HEK293 (cell line): ENCODE measurements at regions not wholly inside any gene's neighbourhood (a gene's known extent, or its start where the extent isn't known, plus 50 kb on each side); places are given as distances from the start of the nearest gene placed in this dataset.
"Not testable (repeated sequence)": the region's sequence is repeated elsewhere in the genome, so short reads cannot be mapped to it uniquely, and the experiment has no call there.

Experiments
- CTCF ChIA-PET: fragments of 350-600 bp; formaldehyde crosslinking; extraction: SDS; loops from one replicate; lab custom pipeline; 2021; ENCODE audit warnings: antibody characterized with exemption; lab: Yijun Ruan, JAX
- POLR2A ChIA-PET: fragments of 300-600 bp; formaldehyde crosslinking; extraction: SDS; loops from one replicate; lab custom pipeline; 2020; ENCODE audit warnings: antibody characterized with exemption, inconsistent platforms; lab: Yijun Ruan, JAX
- H3K27ac ChIP-seq: fragments of 200-500 bp; sonication (Bioruptor generic); 2 replicates; pipeline ENCODE4 v1.5.1; 2014; ENCODE audit warnings: low read depth, low read length, control low read depth, inconsistent platforms; ENCODE audit errors: extremely low read depth
- H3K36me3 ChIP-seq, 2 experiments: fragments of 200-500 bp in 1 of 2; sonication (Bioruptor generic) in 1 of 2; 1 replicate in 1 of 2; 2 replicates in 1 of 2; pipeline ENCODE4 v1.5.1; 2014 to 2017; ENCODE audit warnings: inconsistent platforms in 2 of 2, low read length in 2 of 2; ENCODE audit not compliant: control insufficient read depth in 2 of 2, insufficient read depth in 1 of 2
- H3K4me1 ChIP-seq: fragments of 200-500 bp; sonication (Bioruptor generic); 2 replicates; pipeline ENCODE4 v1.5.1; 2014; ENCODE audit warnings: mild to moderate bottlenecking, low read length, inconsistent platforms; ENCODE audit not compliant: control insufficient read depth, insufficient read depth
- H3K4me3 ChIP-seq: 2 replicates; pipeline ENCODE4 v1.5.1; 2011; ENCODE audit warnings: low read depth, mild to moderate bottlenecking, control low read depth, low read length, moderate library complexity
- H3K9me3 ChIP-seq: fragments of 200-500 bp; sonication (Bioruptor generic); 2 replicates; pipeline ENCODE4 v1.5.1; 2014; ENCODE audit warnings: low read depth, low read length, inconsistent platforms; ENCODE audit not compliant: control insufficient read depth, insufficient read depth
- EGR2 ChIP-seq: fragments of 450-650 bp; formaldehyde crosslinking; IDR thresholded peaks from 2 replicates; pipeline ENCODE4 v1.5.1; 2016; ENCODE audit warnings: low read depth, missing biosample characterization, missing genetic modification characterization
- KLF10 ChIP-seq: fragments of 450-650 bp; IDR thresholded peaks from 2 replicates; pipeline ENCODE4 v1.5.1; 2018; ENCODE audit warnings: missing biosample characterization, mild to moderate bottlenecking, missing genetic modification characterization
- OVOL3 ChIP-seq: fragments of 450-650 bp; formaldehyde crosslinking; IDR thresholded peaks from 2 replicates; pipeline ENCODE4 v1.5.1; 2016; ENCODE audit warnings: missing biosample characterization, missing genetic modification characterization
- SP3 ChIP-seq: fragments of 450-650 bp; formaldehyde crosslinking; IDR thresholded peaks from 2 replicates; pipeline ENCODE4 v1.5.1; 2016; ENCODE audit warnings: missing biosample characterization, missing genetic modification characterization
- ZEB2 ChIP-seq: fragments of 450-650 bp; formaldehyde crosslinking; IDR thresholded peaks from 2 replicates; pipeline ENCODE4 v1.5.1; 2016; ENCODE audit warnings: missing biosample characterization, missing genetic modification characterization
- ZNF175 ChIP-seq: fragments of 450-650 bp; formaldehyde crosslinking; IDR thresholded peaks from 2 replicates; pipeline ENCODE4 v1.5.1; 2016; ENCODE audit warnings: missing biosample characterization, missing genetic modification characterization
- ZNF202 ChIP-seq: fragments of 450-650 bp; formaldehyde crosslinking; IDR thresholded peaks from 2 replicates; pipeline ENCODE4 v1.5.1; 2016; ENCODE audit warnings: missing biosample characterization, missing genetic modification characterization, borderline replicate concordance
- ZNF214 ChIP-seq: fragments of 450-650 bp; formaldehyde crosslinking; IDR thresholded peaks from 2 replicates; pipeline ENCODE4 v1.5.1; 2017; ENCODE audit warnings: missing biosample characterization, mild to moderate bottlenecking, missing genetic modification characterization, borderline replicate concordance
- ZNF24 ChIP-seq: fragments of 450-650 bp; formaldehyde crosslinking; IDR thresholded peaks from 2 replicates; pipeline ENCODE4 v1.5.1; 2016; ENCODE audit warnings: missing biosample characterization, missing genetic modification characterization
- ZNF292 ChIP-seq: fragments of 450-650 bp; formaldehyde crosslinking; IDR thresholded peaks from 2 replicates; pipeline ENCODE4 v1.5.1; 2016; ENCODE audit warnings: low read depth, missing biosample characterization, missing genetic modification characterization, borderline replicate concordance
- ZNF48 ChIP-seq: fragments of 450-650 bp; formaldehyde crosslinking; IDR thresholded peaks from 2 replicates; pipeline ENCODE4 v1.5.1; 2016; ENCODE audit warnings: missing biosample characterization, missing genetic modification characterization
- ZNF510 ChIP-seq: fragments of 450-650 bp; formaldehyde crosslinking; IDR thresholded peaks from 2 replicates; pipeline ENCODE4 v1.5.1; 2018; ENCODE audit warnings: mild to moderate bottlenecking, missing genetic modification characterization, missing biosample characterization; ENCODE audit not compliant: insufficient replicate concordance
- ZNF529 ChIP-seq: fragments of 450-650 bp; formaldehyde crosslinking; IDR thresholded peaks from 2 replicates; pipeline ENCODE4 v1.5.1; 2017; ENCODE audit warnings: missing genetic modification characterization, missing biosample characterization; ENCODE audit not compliant: insufficient replicate concordance
- ZNF626 ChIP-seq: fragments of 450-650 bp; sonication (Bioruptor Pico); formaldehyde crosslinking; IDR thresholded peaks from 2 replicates; pipeline ENCODE4 v1.5.1; 2018; ENCODE audit warnings: missing biosample characterization, missing genetic modification characterization, inconsistent platforms
- ZNF843 ChIP-seq: fragments of 450-650 bp; formaldehyde crosslinking; IDR thresholded peaks from 2 replicates; pipeline ENCODE4 v1.5.1; 2016; ENCODE audit warnings: missing biosample characterization, missing genetic modification characterization
- TF ChIP-seq, protein P1 (sequence below): fragments of 450-650 bp; formaldehyde crosslinking; IDR thresholded peaks from 2 replicates; pipeline ENCODE4 v1.5.1; 2017; ENCODE audit warnings: missing biosample characterization, mild to moderate bottlenecking, missing genetic modification characterization, moderate library complexity
- TF ChIP-seq, protein P2 (sequence below): fragments of 450-650 bp; formaldehyde crosslinking; IDR thresholded peaks from 2 replicates; pipeline ENCODE4 v1.5.1; 2016; ENCODE audit warnings: missing biosample characterization, missing genetic modification characterization
- TF ChIP-seq, protein P3 (sequence below): fragments of 450-650 bp; formaldehyde crosslinking; IDR thresholded peaks from 2 replicates; pipeline ENCODE4 v1.5.1; 2016; ENCODE audit warnings: missing biosample characterization, missing genetic modification characterization

DNA sequence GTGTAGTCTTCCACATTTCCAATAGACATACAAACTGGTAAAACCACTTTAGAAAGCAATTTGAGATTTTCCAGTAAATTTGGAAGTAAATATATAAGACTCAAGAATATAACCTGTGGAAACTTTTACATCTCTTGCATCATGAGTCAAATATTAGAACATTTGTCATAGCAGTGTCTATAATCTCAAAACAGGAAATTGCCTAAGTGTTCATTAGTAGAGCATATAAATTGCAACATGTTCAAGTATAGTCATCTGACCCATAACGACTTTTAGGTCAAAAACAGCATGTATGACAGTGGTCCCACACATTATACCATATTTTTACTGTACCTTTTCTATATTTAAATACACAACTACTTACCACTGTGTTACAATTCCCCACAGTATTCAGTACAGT lies 555.9 kb upstream of the VRK2 start (continued):
- TF ChIP-seq ZNF24 (tag by site-specific recombination), result no peak
- no peak for TF ChIP-seq ZNF510

DNA sequence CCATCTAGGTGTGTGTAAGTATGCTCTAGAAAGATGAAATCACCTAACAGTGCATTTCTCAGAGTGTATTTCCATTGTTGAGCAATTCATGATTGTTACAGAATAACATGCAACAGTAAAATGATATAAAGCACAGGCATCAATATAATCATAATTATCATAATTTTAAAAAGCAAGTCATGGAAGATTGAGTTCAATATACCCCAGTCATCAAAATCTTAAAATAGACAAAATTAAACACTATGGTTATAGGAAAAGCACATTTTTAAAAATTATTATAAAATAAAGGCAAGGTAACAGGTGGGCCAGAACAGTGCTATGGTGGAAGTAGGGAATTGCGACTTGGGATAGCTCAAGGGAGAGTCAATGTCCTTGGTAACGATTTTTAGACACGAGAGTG lies 555.4 kb upstream of the VRK2 start:
- Histone ChIP-seq H3K9me3 (no peaks in the 10 kb centered on the region), H3K27ac (no peak overlapping the region), H3K4me3 (no peak overlapping the region)
- CTCF ChIA-PET, result no interaction called here
- POLR2A ChIA-PET, result no interaction called here
- no peak for TF ChIP-seq ZNF529
- TF ChIP-seq ZNF214 (tag by site-specific recombination), result no peak
- no peak for TF ChIP-seq SP3 (tag by site-specific recombination)
- no peak for TF ChIP-seq EGR2
- TF ChIP-seq OVOL3, result no peak
- TF ChIP-seq ZNF843, result no peak
- TF ChIP-seq, protein P1, sequence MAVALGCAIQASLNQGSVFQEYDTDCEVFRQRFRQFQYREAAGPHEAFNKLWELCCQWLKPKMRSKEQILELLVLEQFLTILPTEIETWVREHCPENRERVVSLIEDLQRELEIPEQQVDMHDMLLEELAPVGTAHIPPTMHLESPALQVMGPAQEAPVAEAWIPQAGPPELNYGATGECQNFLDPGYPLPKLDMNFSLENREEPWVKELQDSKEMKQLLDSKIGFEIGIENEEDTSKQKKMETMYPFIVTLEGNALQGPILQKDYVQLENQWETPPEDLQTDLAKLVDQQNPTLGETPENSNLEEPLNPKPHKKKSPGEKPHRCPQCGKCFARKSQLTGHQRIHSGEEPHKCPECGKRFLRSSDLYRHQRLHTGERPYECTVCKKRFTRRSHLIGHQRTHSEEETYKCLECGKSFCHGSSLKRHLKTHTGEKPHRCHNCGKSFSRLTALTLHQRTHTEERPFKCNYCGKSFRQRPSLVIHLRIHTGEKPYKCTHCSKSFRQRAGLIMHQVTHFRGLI (tag by site-specific recombination), result no peak
- TF ChIP-seq ZNF175 (tag by site-specific recombination), result no peak
- TF ChIP-seq ZNF292 (tag by site-specific recombination), result no peak
- TF ChIP-seq, all 188 proteins: peak for 0
- no peaks in the 10 kb centered on the region for H3K36me3 ChIP-seq
- H3K4me1 ChIP-seq, result no peaks in the 10 kb centered on the region

DNA sequence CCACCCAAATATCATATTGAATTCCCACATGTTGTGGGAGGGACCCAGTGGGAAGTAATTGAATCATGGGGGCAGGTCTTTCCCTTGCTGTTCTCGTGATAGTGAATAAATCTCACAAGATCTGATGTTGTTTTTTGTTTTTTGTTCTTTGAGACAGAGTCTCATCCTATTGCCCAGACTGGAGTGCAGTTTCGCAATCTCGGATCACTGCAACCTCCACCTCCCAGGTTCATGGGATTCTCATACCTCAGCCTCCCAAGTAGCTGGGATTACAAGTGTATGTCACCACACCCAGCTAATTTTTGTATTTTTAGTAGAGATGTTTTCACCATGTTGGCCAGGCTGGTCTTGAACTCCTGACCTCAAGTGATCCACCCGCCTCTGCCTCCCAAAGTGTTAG lies 552.6 kb upstream of the VRK2 start:
- H3K4me1 ChIP-seq, H3K27ac ChIP-seq, H3K4me3 ChIP-seq, H3K9me3 ChIP-seq, H3K36me3 ChIP-seq, POLR2A ChIA-PET: not testable (repeated sequence)
- CTCF ChIA-PET, result interaction anchor here (0.9 kb wide), 1 partner anchor 93 kb away, joined by 3 read pairs; no protein-coding TSS in a partner anchor

DNA sequence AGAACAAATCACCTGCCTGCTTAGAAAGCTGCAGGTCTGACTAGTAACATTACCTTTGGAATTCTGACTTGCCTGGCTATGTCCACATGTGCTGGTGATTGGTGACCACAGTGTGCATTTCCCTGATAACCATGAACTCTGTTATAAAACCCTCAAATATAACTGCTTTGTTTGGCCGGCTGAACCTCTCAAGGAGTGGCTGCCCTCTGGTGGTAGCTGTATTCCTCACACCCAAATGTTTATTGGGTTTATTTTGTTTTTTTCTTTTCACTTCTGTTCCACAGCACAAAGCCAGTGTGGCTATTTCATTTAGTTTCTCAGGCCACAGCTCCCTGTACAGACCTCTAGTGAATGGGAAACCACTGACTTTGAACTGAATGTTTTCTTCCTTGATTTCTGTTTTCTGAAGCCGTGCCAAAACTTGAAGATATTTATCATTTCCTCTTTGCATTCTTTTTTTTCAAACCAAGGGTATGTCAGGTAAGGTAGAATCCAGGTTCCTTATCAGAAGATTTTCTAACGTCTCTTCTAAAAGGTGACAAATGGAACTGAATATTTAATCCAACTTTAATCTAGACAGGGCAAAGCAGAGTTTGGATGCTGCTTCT lies 549.0 kb upstream of the VRK2 start:
- no peaks in the 10 kb centered on the region for H3K36me3 ChIP-seq
- no peak overlapping the region for H3K4me3 ChIP-seq
- CTCF ChIA-PET, result interaction anchor here (0.5 to 3.7 kb wide), 22 partner anchors 10 to 1747 kb away, joined by 3 to 17 read pairs (median 4); partner anchors contain the start of gene CCDC85A
- H3K9me3 ChIP-seq, result no peaks in the 10 kb centered on the region
- H3K27ac ChIP-seq, result no peak overlapping the region
- POLR2A ChIA-PET, result no interaction called here
- TF ChIP-seq ZEB2 (tag by site-specific recombination), result no peak
- TF ChIP-seq, protein P2, sequence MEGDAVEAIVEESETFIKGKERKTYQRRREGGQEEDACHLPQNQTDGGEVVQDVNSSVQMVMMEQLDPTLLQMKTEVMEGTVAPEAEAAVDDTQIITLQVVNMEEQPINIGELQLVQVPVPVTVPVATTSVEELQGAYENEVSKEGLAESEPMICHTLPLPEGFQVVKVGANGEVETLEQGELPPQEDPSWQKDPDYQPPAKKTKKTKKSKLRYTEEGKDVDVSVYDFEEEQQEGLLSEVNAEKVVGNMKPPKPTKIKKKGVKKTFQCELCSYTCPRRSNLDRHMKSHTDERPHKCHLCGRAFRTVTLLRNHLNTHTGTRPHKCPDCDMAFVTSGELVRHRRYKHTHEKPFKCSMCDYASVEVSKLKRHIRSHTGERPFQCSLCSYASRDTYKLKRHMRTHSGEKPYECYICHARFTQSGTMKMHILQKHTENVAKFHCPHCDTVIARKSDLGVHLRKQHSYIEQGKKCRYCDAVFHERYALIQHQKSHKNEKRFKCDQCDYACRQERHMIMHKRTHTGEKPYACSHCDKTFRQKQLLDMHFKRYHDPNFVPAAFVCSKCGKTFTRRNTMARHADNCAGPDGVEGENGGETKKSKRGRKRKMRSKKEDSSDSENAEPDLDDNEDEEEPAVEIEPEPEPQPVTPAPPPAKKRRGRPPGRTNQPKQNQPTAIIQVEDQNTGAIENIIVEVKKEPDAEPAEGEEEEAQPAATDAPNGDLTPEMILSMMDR (tag by site-specific recombination), result 0 out of 2 replicates have a peak, but pooled peaks have one; percentile 40
- TF ChIP-seq, protein P3, sequence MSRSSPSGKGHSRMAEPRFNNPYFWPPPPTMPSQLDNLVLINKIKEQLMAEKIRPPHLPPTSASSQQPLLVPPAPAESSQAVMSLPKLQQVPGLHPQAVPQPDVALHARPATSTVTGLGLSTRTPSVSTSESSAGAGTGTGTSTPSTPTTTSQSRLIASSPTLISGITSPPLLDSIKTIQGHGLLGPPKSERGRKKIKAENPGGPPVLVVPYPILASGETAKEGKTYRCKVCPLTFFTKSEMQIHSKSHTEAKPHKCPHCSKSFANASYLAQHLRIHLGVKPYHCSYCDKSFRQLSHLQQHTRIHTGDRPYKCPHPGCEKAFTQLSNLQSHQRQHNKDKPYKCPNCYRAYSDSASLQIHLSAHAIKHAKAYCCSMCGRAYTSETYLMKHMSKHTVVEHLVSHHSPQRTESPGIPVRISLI (tag by site-specific recombination), result 0 out of 2 replicates have a peak, but pooled peaks have one; percentile 15
- no peak for TF ChIP-seq ZNF626 (tag by site-specific recombination)
- no peak for TF ChIP-seq ZNF48 (tag by site-specific recombination)
- no peak for TF ChIP-seq ZNF202 (tag by site-specific recombination)
- no peak for TF ChIP-seq KLF10 (tag by site-specific recombination)
- TF ChIP-seq ZNF24 (tag by site-specific recombination), result no peak
- TF ChIP-seq, all 188 proteins: peak for 2
- no peaks in the 10 kb centered on the region for H3K4me1 ChIP-seq
